ENCODE measurements at regions not wholly inside any gene's neighbourhood (a gene's known extent, or its start where the extent isn't known, plus 50 kb on each side); places are given as distances from the start of the nearest gene placed in this dataset.
A peak's percentile ranks its signal among the peaks of the same experiment; 100 is the strongest.

DNA sequence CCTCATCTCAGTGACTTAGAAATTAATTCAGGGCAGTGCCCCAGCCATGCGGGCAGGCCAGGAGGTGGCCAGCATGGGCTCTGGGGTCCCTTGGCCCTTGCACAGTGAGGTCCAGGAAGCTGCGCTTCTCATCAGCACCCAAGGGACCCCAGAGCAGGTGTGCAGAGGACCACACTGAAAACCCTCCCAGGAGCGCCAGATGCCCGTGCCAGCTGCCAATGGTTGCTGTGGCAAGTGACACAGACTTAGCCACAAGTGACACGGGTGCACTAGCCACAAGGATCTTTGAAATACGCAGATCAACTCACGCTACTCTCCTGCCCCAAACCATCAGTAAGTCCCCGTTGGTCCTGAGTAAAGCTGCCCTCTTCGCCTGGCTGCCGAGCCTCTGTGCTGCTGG is 88.1 kb downstream of the ERMARD start:
- DNase-seq, result no peak

DNA sequence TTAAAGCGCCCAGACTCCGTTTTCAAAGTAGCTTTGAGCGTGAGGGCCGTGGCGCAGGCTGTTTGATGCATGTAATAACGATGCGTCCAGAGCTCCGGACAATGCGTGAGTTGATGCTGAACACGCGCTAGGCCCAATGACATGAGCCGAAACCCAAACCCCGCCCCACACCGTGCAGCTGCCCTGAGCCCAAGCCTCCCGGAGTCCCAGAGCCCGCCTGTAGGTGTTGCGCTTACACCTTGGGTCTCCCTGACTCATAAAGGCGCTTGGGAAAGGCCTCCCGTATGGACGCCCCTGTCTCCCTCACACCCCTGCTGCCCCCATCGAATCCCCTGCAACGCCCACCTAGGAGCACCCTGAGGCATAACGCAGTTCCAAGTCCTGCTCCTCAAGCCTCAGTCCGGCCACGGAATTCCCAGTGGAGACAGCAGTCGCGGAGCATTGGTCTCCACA is 87.6 kb downstream of the ERMARD start:
- DNase-seq, result no peak

DNA sequence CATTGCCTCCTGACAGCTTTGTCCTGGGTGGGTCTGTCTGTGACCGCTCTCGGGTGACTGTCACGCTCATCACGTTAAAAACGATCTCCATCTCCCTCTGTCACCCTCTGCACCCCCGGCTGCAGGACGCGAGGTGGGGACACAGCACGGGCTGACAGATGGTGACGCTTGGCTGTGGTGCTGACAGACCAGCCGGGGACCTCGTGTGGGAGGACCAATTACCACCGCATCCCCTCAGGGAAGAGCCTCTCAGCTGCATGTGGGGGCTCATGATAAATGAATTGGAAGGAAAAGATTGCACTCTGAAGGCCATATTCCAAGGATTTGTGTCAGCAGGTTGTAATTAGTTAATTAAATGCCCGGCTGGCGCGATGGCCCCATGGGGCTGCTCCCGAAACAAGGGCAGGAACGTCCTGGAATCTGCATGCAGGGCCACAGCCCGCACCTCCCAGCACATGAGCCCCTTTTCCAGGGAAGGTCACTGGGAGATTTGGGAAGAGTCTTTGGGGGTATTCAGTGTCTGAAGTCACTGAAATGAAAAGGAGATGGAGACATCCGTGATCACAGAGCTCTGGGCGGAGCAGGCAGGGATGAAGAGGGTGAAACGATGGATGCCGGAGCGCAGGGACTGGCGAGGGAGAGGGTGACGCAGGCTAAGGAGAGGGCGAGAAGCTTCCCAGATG is 87.1 kb downstream of the ERMARD start:
- no peak for DNase-seq

DNA sequence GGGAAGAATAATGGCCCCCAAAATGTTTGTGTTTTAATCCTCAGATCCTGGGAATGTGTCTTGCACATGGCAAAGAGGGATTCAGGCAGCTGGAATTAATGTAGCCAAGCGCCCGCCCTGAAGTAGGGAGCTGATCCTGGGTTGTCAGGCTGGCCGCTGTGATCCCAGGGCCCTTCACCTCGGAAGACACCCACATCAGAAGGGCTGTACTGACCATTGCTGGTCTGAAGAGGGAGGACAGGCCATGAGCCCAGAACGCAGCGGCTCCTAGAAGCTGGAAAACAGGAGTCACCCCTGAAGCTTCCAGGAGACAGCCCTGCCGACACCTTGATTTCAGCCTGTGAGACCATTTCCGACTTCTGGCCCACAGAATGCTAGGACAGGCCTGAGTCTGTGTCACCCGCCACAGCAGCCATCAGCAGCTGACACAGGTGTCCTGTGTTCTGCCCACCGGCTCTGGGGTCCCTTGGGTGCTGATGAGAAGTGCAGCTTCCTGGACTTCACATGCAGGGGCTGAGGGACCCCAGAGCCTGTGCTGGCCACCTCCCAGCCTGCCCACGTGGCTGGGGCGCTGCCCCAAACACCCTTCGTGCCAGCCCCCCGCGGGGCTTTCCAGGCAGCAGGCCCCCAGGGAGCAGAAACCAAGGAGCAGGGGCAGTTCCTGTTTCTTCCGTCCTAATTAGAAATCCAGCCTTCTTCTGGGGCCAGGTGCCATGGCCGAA is 86.3 kb downstream of the ERMARD start:
- DNase-seq, result no peak

DNA sequence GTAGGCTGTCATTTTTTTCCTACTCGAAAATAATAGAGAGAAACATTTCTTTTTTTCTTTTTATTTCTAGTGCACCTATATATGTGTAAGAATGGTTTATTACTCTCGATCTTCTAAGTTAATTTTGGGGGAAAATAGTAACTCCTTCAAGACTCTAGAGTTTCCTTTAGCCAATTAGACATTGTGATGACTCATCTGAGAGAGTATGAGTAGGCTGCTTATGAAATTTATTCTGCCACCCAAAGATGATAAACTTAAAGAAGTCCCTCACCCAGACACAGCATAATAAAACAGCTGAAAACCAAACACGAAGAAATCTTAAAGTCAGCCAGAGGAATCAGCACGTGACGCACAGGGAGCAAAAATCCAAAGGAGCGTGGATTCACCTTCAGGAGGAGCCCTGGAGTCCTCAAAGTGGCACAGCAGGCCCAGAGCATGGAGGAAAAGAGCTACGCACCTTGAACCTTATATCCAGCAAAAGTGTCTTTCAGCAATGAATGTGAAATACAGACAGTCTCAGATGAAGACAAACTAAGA is 81.9 kb downstream of the ERMARD start:
- DNase-seq, result no peak

DNA sequence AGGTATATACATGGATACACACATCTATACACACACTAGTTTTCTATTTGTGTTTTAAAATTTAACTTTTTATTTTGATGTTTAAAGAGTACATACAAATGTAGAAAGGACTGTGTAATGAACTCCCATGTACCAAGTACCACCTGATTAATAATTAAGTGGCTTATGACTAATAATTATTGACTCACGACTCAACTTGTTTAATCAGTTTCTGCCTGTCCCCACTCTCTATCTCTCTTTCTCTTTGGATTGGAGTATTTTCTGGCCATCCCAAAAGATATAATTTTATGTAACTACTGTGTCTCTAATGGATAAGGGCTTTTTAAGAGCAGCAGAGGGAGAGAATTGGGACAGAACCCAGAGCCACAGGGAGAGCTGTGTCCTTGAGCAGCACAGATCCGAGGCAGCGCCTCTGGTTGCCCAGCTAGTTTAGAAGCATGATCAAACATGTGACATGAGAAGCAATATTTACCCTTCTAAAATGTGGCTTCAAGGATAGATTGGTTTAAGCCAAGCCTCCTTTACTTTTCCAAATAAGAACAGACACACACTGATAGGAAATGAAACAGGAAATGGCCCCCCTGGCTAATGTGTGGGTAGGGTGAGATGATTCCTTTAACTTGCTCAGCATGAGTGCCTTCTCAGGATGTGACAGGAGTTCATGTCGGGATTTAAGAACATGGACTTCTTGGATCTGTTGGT is 81.0 kb downstream of the ERMARD start:
- DNase-seq, result no peak

DNA sequence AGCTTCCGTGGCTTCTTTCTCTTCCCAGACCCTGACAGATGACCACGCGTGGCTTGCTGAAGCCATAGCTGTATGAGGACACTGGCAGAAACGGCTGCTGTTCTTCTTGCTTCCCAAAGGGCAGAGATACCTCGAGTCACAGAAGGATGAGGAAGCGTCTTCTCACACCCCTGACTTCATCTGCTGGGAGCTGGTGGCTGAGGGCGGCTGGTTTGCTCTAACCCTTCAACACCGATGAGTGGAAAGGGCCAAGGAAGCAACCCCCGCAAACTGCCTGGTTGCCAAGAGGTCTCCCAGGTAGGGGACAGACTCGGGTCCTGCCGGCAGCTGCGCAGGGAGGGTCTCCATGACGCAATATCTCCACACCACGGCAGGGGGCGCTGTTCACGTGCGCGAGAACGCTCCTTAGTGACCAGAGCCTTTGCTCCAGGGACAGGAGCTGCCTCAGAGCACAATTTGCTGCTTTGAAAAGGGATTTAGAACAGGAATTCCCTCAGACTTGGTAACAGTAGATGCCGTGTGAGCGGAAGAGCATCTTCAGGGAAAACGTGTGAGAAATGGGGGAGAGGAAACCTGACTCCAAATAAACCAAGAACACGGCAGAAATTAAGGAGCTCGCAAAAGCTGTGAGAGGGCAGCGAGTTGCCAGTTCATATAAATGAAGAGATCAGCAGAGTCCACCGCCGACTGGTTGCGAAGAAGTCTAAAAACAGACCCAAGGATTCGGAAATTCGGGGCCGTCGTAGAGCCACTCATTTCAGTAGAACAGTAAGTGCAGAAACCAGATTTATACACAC is 80.2 kb downstream of the ERMARD start:
- DNase-seq, result peak; percentile 56

Data from activated CD4-positive, alpha-beta T cell treated with anti-CD3 and anti-CD28 coated beads for 1 hour (primary cell).